ENCODE measurements at regions not wholly inside any gene's neighbourhood (a gene's known extent, or its start where the extent isn't known, plus 50 kb on each side); places are given as distances from the start of the nearest gene placed in this dataset.

DNA sequence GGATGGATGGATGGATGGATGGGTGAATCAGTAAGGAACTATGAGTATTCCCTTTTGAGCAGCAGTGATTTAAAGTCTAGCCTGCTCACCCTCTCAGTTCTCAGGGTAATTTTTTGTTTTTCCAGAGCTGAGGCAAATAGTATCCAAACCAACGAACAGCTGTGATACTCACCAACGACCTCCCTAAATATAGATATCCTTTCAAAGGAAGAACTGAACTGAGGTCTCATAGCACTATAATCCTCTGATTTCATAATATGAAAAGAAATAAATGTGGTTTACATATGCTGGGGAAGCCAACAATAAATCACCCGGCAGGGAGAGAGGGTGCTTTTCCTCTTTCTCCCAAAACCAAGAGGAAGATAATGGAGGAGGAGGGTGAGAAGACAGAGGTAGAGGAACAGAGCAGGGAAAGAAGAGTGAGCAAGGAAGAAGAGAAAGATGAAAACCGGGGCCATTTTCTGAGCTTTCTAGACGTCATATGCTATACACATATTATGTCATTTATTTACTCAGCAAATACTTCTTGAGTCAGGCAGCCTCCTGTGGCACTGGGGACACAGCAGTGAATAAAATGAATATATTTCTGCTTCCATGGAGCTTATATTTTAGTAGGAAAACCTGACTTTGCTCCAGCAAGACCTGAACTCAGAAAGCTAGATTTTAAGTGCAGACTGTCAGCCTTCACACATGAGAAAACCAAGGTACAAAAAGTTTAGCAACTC, 710.7 kb upstream of the TBX3 start:
- H3K79me2 ChIP-seq (ENCODE audit: low read length): no peaks in the 10 kb centered on the region
- H3K4me2 ChIP-seq (ENCODE audit: low read length): peak overlapping the region; percentile 12
- H3K9ac ChIP-seq (ENCODE audit: low read length): no peak overlapping the region
- no peaks in the 10 kb centered on the region for H3K27me3 ChIP-seq (ENCODE audit: low read length)
- peak; percentile 51 for DNase-seq
- intact Hi-C loops (cut with micrococcal nuclease): loop anchor here (5.0 to 10.0 kb wide), 3 partner anchors 330 to 477 kb away; no protein-coding TSS in a partner anchor
- no peaks in the 10 kb centered on the region for H3F3A ChIP-seq (ENCODE audit: low read length, unreplicated experiment)
- H3K9me3 ChIP-seq (ENCODE audit: low read length): no peaks in the 10 kb centered on the region
- peak overlapping the region; percentile 82 for H2AFZ ChIP-seq (ENCODE audit: low read length)
- POLR2A ChIA-PET (ENCODE audit: unreplicated experiment): interaction anchor here (0.6 to 1.1 kb wide), 3 partner anchors 363 to 723 kb away, joined by 3 to 5 read pairs (median 4); partner anchors contain the start of gene TBX3
- TF ChIP-seq EZH2phosphoT487 (IDR thresholded peaks at IDR 0.05; ENCODE audit: borderline replicate concordance, low read length) (no peak), EZH2 (IDR thresholded peaks at IDR 0.05; ENCODE audit: low read length, unreplicated experiment) (no peak)
- TF ChIP-seq, protein P1, sequence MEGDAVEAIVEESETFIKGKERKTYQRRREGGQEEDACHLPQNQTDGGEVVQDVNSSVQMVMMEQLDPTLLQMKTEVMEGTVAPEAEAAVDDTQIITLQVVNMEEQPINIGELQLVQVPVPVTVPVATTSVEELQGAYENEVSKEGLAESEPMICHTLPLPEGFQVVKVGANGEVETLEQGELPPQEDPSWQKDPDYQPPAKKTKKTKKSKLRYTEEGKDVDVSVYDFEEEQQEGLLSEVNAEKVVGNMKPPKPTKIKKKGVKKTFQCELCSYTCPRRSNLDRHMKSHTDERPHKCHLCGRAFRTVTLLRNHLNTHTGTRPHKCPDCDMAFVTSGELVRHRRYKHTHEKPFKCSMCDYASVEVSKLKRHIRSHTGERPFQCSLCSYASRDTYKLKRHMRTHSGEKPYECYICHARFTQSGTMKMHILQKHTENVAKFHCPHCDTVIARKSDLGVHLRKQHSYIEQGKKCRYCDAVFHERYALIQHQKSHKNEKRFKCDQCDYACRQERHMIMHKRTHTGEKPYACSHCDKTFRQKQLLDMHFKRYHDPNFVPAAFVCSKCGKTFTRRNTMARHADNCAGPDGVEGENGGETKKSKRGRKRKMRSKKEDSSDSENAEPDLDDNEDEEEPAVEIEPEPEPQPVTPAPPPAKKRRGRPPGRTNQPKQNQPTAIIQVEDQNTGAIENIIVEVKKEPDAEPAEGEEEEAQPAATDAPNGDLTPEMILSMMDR (conservative IDR thresholded peaks at IDR 0.05; ENCODE audit: low read depth, low read length): no peak
- peak overlapping the region; percentile 42 for H3K27ac ChIP-seq (ENCODE audit: low read length)
- peak; percentile 52 for ATAC-seq
- H3K9me2 ChIP-seq (replicated peaks; ENCODE audit: low read length): no peaks in the 10 kb centered on the region
- BruUV-seq (replicated peaks): no TSS peak
- H3K4me3 ChIP-seq (ENCODE audit: low read length): no peak overlapping the region
- no peaks in the 10 kb centered on the region for H3K36me3 ChIP-seq (ENCODE audit: low read depth, low read length)
- CTCF ChIA-PET: interaction anchor here (1.0 kb wide), 1 partner anchor 711 kb away, joined by 3 read pairs; the partner anchor contains the start of gene TBX3
- no peaks in the 10 kb centered on the region for H4K20me1 ChIP-seq (ENCODE audit: low read length)
- peaks cover 22% of the 10 kb centered on the region; the same call in 1 of the 2 replicates for H3K4me1 ChIP-seq (ENCODE audit: insufficient read depth, low read length)

DNA sequence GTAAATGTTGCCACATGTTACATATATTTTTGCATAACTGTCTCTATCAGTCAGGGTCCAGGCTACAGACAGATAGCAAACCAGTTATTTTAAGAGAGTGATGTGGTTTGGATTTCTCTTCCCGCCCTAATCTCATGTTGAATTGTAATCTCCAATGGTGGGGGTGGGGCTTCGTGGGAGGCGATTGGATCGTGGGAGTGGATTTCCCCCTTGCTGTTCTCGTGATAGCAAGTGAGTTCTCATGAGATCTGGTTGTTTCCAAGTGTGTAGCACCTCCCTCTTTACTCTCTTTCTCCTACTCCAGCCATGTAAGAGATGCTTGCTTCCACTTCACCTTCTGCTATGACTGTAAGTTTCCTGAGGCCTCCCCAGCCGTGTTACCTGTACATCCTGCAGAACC, 704.2 kb upstream of the TBX3 start:
- BruUV-seq (replicated peaks): no TSS peak
- DNase-seq (no peak), ATAC-seq (no peak)
- no peaks in the 10 kb centered on the region for H3K36me3 ChIP-seq (ENCODE audit: low read depth, low read length)
- peaks cover 22% of the 10 kb centered on the region for H3K4me1 ChIP-seq (ENCODE audit: insufficient read depth, low read length)
- no peak overlapping the region for H3K9ac ChIP-seq (ENCODE audit: low read length)
- H3K79me2 ChIP-seq (ENCODE audit: low read length): no peaks in the 10 kb centered on the region
- no peak overlapping the region for H3K4me3 ChIP-seq (ENCODE audit: low read length)
- intact Hi-C loops (cut with micrococcal nuclease): no loop called here
- ChIA-PET CTCF (no interaction called here), POLR2A (ENCODE audit: unreplicated experiment) (no interaction called here)
- H2AFZ ChIP-seq (ENCODE audit: low read length): no peak overlapping the region
- no peak overlapping the region for H3K4me2 ChIP-seq (ENCODE audit: low read length)
- H3F3A ChIP-seq (ENCODE audit: low read length, unreplicated experiment): peaks cover 6% of the 10 kb centered on the region
- no peak overlapping the region for H3K27ac ChIP-seq (ENCODE audit: low read length)
- no peaks in the 10 kb centered on the region for H4K20me1 ChIP-seq (ENCODE audit: low read length)
- no peaks in the 10 kb centered on the region for H3K27me3 ChIP-seq (ENCODE audit: low read length)
- H3K9me3 ChIP-seq (ENCODE audit: low read length): no peaks in the 10 kb centered on the region
- no peaks in the 10 kb centered on the region for H3K9me2 ChIP-seq (replicated peaks; ENCODE audit: low read length)
- TF ChIP-seq, protein P1 (conservative IDR thresholded peaks at IDR 0.05; ENCODE audit: low read depth, low read length): no peak
- TF ChIP-seq EZH2 (IDR thresholded peaks at IDR 0.05; ENCODE audit: low read length, unreplicated experiment) (no peak), EZH2phosphoT487 (IDR thresholded peaks at IDR 0.05; ENCODE audit: borderline replicate concordance, low read length) (no peak)

DNA sequence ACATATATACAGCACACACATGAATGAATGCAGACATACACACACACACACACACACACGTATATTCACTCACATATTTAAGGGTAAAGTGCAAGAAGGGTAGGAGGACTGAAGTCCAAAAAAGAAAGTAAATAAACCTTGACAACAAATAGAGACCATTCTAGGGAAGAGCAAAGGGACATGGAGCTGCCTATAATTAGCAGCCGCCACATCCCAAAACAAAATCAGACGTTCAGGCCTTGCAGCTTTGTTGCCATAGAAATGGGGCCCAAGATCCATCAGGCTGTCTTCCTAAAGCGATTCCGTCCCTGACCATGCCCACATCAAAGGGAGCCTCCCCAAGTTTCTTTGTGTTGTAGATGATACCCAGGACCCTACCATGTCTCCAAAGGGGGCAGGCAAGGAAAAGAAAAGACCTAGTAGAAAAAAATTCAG, 703.5 kb upstream of the TBX3 start:
- Histone ChIP-seq H2AFZ (ENCODE audit: low read length) (no peak overlapping the region), H3K79me2 (ENCODE audit: low read length) (no peaks in the 10 kb centered on the region), H3K9ac (ENCODE audit: low read length) (no peak overlapping the region), H3K27me3 (ENCODE audit: low read length) (no peaks in the 10 kb centered on the region), H3K4me2 (ENCODE audit: low read length) (no peak overlapping the region), H4K20me1 (ENCODE audit: low read length) (no peaks in the 10 kb centered on the region), H3K4me3 (ENCODE audit: low read length) (no peak overlapping the region), H3K27ac (ENCODE audit: low read length) (no peak overlapping the region), H3K36me3 (ENCODE audit: low read depth, low read length) (no peaks in the 10 kb centered on the region), H3K4me1 (ENCODE audit: insufficient read depth, low read length) (peaks cover 23% of the 10 kb centered on the region), H3K9me2 (replicated peaks; ENCODE audit: low read length) (no peaks in the 10 kb centered on the region), H3F3A (ENCODE audit: low read length, unreplicated experiment) (peaks cover 6% of the 10 kb centered on the region), H3K9me3 (ENCODE audit: low read length) (no peaks in the 10 kb centered on the region)
- intact Hi-C loops (cut with micrococcal nuclease): no loop called here
- DNase-seq (no peak), ATAC-seq (no peak)
- no TSS peak for BruUV-seq (replicated peaks)
- ChIA-PET POLR2A (ENCODE audit: unreplicated experiment) (no interaction called here), CTCF (no interaction called here)
- TF ChIP-seq EZH2phosphoT487 (IDR thresholded peaks at IDR 0.05; ENCODE audit: borderline replicate concordance, low read length): no peak
- TF ChIP-seq, protein P1 (conservative IDR thresholded peaks at IDR 0.05; ENCODE audit: low read depth, low read length): no peak
- no peak for TF ChIP-seq EZH2 (IDR thresholded peaks at IDR 0.05; ENCODE audit: low read length, unreplicated experiment)
